Activated CD4-positive, alpha-beta T cell treated with anti-CD3 and anti-CD28 coated beads for 4 hours (primary cell): ENCODE measurements at regions not wholly inside any gene's neighbourhood (a gene's known extent, or its start where the extent isn't known, plus 50 kb on each side); places are given as distances from the start of the nearest gene placed in this dataset.
"Not testable (repeated sequence)": the region's sequence is repeated elsewhere in the genome, so short reads cannot be mapped to it uniquely, and the experiment has no call there.

Source experiments
- DNase-seq, 2 donors: peaks; one replicate each; pipeline ENCODE4 v3.0.0-alpha.2; 2020

DNA sequence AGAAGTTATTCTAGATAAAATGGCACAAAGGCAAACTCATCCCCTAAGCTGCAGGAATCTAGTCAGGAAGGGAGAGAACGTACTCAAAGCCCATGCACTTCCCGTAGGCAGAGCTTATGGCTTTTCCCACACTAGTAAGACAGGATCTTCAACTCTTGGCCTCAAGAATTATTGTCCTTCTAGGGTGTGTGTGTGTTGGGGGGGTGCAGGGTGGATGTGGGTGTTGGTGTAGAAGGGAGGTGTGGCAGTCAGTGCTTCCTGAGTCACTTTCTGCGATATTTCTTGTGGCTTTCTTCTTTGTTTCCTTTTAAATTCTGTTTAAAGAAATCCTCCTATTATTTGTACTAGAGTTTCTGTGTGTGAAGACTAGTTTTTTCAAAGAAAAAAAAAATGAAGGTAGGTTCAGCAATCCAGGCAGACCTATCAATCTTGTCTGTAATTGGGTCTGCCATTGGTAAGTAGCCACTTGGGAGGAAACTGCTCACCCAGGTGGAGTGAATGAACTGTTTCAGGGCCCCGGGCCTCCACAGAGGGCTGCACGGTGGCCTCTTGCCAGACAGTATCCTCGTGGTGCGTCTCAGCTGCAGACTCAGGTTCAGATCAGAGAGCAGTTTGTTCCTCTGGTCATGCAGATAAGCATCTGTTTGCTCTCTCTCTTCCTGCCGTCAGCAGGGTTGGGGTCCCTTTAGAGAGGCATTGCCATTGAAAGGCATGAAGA lies 131.9 kb downstream of the NPR3 start:
- no peak for DNase-seq

DNA sequence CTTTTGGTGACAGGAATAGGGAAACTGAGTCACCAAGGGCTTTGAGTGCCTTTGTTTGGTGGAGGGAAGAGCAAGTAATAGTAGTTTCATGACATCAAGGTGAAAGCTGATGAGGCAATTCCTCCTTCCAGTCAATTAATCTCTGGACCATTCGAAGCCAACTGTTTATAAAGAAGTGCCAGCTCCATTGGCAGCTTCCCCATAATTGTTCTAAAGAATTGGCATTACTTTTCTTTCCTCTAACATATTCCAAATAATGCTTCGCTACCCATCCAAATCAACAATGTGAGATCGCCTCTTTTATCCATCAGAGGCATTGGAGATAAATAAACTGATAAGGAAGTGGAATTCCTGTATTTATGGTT lies 132.4 kb downstream of the NPR3 start:
- no peak for DNase-seq

DNA sequence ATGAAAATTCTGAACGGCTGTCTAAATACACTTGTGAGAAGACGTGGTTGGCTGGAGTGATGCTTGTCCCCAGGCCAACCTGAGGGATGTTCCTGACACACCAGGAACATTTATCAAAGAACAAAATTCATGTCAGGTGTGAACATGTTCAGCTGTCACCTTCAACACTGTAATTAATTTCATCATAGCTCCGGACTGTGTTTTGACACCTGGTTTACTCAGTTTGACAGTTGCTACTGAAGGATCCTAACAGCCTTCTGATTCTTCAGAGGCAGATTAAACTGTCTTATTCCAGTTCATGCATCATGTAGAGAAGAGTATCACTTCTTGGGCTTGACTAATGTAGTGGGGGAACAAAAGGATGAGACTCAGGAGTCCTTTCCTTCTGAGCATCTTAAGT lies 134.1 kb downstream of the NPR3 start:
- no peak for DNase-seq

DNA sequence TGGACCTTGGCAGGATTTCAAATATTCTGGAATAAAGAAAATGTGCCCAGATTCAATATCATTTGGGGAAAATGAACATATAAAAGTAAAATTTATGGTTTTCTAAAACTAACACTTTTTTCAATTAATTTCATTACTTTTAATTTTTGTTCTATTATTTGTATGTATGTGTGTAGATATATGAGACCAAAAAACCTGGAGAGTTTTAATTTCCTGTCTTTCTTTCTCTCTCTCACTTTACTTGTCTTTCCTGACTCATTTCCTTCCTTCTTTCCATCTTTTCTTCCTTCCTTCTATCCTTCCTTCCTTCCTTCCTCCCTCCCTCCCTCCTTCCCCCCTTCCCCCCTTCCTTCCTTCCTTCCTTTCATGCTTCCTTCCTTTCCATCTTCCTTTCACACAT lies 137.0 kb downstream of the NPR3 start:
- DNase-seq = no peak

DNA sequence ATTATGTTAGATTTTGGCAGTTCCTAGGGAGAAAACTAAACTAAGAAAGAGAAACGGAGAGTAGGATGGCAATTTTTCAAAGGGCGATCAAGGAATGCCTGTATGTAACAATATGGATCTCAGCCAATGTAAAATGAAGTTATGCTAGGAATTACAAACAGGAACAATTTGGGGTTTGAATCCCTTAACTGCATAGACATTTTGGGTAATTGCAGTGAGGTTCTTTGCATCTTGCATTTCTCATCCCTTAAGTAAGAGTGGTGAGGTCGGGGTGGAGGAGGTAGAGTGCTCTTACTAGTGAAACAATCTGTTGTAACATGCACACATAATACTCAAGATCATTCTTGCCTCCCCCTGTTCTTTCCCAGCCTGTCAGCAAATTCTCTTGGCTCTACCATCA lies 137.6 kb downstream of the NPR3 start:
- DNase-seq = no peak

DNA sequence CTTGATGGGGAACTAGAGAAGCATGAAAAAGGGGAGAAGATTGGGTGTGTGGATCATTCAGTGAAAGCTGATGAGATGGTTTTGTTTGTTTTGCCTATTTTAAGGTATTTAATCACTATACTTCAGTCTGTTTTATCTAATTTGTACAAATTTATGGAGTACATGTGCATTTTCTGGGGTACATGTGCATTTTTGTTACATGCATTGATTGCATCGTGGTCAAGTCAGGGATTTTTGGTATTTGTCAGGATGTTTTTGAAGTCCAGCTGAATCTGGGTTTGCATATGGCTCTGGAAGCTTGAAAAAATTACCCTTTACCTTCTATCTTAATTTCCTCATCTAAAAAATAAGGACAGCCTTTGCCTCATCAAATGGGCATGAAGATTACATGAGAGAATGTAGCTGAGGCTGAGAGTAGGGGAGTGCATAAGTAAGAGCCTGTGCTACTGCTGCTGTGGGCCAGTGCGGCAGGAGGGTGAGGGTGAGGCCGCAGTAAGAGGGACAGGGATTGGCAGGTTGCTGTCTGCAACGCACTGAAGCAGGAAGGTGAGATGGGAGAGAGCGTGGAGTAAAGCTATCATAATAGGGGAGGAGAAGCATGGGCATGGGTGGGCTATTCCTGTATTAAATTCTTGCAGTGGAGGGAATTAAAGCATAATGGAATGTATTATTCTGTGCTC lies 139.8 kb downstream of the NPR3 start:
- no peak for DNase-seq

DNA sequence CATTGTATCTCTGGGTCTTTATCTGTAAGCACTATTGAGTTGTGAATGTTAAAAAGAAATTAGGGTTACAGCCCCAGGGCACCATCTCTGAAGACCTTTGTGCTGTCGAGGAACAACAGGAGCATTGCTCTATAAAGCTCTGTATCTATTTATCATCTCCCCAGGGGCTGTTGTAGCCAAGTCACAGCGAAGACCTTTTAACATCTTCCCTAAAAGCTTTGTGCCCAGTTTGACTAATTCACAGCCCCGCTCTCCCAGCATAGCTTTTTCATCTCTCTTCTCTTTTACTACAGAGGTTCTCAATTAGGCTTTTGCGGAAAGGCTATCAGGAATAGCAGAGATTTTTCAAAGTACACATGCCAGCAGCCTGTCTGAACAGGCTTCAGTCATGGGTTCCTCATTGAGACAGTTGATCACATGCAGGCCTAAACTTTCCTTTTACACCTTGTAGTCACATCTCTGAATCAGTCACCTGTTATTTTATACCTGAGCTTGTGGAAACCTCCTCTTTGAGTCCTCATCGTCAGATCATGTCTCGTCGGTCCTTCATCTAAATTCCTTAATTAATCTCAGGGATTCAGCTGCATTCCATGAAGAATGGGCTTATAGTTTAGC lies 140.5 kb downstream of the NPR3 start:
- DNase-seq = no peak

DNA sequence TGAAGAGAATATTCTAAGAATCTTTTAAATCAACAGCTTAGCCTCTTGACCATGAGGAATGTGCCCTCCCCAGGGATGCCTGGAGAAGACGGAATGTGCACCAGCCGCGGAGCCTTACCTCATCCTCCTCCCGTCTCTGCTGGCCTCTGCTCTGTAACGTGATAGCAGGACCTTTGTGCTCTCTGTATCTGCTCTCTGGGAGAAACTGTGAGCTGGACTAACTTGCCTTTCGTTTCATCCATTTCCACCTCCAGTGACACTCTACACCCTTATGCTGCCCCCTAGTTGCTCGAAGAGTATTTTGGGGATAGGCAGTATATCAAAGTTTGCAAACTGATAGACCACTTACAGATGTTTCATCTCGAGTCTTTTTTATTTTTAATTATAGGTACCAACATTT lies 141.4 kb downstream of the NPR3 start:
- no peak for DNase-seq

DNA sequence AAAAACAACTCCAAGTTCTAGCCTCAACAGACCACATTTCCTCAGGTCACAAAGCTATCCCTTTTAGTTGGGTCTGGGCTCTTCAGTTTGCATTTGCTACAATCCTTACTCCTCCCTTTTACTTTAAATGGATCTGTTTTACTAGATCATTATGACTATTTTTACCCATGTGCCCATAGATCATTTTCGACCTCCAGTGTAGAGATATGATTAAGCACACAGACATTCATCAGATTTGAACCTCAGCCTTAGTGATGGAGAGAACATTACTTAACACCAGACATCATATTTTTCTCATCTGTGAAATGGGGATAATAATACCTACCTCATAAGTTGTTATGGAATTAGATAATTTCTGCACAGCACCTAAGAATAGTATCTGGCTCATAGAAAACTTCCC lies 141.9 kb downstream of the NPR3 start:
- no peak for DNase-seq

DNA sequence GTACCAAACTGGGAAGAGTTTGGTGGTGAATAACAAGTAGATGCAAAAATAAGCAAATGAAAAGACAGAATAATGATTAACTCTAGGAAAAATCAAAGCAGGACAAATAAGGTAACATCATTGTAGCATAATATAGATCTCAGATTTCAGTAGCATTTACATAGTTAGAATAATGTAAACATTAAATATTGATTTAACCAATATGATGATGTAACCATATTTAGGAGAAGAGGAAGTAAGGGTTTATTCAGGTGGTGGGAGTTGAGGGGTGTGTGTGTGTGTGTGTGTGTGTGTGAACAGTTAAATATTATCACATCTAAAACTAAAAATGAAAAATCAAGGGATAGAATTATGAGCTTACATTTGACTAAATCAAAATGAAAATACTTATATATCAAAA lies 143.4 kb downstream of the NPR3 start:
- DNase-seq = no peak

DNA sequence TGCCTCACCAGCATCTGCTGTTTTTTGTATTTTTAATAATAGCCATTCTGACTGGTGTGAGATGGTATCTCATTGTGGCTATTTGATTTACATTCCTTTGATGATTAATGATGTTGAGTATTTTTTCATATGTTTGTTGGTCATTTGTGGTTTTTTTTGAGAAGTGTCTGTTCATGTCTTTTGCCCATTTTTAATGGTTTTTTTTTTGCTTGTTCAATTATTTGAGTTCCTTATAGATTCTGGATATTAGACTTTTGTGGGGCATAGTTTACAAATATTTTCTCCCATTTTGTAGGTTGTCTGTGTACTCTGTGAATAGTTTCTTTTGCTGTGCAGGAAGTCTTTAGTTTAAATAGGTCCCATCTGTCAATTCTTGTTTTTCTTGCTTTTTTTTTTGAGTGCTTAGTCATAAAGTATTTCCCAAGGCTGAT lies 148.1 kb downstream of the NPR3 start:
- no peak for DNase-seq

DNA sequence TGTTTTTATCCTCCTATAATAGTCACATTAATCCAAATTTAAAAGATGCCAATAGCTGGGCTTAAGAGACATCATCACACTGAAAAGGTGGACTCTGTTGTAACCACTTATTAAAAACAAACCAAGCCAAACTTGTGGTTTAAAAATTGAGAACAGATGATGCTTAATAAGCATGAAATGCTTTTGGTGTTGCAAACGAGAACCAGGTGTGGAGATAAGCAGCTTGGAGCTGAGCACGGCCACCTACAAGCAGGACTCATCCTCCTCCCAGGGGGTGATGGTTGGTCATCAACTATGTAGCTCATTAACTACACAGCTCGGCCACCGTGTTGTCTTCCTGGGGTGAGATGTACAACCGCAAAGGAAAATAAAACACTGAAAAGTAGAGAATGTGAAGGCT lies 154.4 kb downstream of the NPR3 start:
- no peak for DNase-seq

DNA sequence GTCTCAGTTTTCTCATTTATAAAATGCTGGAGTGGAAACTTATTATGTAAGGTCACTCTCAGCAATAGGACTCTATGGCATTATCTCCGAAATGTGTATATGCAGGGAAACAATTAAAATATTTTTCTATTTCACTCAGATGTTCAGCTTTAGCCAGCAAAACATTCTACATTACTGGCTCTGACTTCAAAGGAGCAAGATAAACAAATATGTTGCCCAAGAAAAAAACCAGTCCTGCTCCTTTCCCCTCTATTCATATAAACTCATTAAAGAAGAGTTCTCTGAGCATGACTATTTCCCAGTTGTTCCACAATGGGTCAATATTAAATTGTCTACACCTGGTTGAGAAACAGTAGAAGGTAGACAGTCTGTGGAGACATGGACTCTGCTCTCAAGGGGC lies 155.0 kb downstream of the NPR3 start:
- no peak for DNase-seq

DNA sequence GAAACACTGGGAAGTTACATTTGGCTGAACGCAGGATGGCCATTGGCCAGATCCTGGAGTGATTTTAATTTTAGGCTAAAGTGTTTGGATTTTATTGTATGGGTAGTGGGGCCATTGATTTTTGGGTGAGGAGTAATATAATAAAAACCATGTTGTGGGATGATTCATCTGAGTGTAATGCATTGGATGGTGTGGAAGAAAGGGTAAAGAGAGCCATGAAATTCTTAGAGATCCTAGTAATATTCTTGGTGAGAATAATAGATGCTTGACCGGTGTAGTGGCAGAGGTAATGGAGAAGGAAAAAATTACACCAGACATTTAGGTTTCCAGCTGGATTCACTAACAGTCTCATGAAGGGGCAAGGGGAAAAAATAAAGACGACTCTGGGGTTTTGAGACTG lies 158.1 kb downstream of the NPR3 start:
- no peak for DNase-seq

DNA sequence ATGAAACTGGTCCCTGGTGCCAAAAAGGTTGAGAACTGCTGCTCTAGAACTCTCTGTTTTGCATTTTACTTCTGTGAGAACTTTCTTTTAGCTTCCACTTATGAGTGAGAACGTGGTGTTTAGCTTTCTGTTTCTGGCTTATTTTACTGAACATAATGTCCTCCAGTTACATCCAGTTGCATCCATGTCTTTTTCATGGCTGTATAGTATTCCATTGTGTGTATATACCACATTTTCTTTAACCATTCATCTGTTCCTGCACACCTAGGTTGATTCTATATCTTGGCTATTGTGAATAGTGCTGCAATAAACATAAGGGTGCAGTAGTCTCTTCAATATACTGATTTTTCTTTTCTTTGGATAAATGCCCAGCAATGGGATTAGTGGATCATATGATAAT lies 165.7 kb downstream of the NPR3 start:
- no peak for DNase-seq

DNA sequence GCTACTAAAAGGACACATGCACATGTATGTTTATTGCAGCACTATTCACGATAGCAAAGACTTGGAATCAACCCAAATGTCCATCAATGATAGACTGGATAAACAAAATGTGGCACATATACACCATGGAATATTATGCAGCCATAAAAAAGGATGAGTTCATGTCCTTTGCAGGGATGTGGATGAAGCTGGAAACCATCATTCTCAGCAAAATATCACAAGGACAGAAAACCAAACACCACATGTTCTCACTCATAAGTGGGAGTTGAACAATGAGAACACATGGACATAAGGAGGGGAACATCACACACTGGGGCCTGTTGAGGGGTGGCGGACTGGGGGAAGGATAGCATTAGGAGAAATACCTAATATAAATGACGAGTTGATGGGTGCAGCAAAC lies 168.2 kb downstream of the NPR3 start:
- not testable (repeated sequence) for DNase-seq

DNA sequence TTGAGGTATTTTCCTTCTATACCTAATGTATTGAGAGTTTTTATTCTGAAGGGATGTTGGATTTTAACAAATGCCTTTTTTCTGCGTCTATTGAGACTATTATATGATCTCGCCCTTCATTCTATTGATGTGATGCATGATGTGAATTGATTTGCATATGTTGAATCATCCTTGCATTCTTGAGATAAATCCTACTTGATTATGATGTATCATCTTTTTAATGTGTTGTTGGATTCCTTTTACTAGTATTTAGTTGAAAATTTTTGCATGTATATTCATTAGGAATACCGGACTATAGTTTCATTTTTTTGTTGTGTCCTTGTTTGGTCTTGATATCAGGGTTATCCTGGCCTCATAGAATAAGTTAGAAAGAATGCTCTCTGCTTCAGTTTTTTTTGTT lies 169.7 kb downstream of the NPR3 start:
- no peak for DNase-seq

DNA sequence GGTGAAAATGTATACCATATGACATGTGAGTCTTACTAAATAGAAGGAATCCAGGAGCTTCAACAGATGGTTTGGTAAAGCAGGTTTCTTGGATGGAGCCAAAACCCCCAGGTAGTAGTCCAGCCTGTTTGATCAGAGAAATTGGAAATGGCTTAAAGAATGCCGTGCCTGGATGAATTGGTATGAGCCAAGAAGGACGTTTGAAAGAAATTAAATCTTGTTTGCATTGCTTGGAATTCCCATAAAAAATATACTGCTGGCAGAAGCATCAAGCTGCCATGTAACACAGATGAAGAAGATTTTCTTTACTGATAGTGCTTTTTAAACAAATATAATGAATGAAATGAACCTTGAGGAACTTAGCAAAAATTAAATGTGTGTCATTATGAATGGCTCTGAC lies 176.3 kb downstream of the NPR3 start:
- no peak for DNase-seq

DNA sequence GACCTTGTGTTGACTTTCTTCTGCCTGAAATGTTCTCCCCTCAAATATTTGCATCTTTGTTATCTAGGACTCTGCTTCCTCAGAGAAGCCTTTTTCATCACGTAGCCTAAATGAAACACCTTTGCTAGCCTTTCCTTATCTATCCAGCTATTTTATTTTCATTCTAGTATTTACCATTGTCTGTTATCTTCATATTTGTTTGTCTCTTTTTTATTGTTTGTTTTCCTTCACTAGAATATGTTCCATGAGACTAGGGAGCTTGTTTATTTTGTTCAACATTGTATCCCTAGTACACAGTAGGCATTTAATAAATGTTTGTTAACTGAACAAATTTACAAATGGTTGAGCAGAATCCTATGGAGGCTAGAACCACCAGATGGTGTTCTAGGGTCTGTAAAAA lies 178.0 kb downstream of the NPR3 start:
- no peak for DNase-seq

DNA sequence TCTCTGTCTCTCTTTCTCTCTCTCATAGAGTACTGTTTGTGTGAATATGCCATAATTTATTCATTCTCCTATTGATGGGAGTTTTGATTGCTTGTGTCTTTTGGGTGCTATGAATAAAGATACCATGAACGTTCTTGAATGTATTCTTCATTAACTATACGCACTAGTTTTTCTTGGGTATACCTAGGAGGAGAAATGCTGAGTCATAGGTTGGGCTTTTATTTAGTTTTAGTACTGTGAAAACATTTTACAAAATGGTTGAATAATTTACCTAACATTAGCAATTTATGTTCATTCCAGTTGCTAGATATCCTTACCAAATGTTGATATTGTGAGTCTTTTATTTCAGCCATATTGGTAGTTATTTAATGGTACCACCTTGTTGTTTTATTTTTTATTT lies 192.5 kb downstream of the NPR3 start:
- no peak for DNase-seq

DNA sequence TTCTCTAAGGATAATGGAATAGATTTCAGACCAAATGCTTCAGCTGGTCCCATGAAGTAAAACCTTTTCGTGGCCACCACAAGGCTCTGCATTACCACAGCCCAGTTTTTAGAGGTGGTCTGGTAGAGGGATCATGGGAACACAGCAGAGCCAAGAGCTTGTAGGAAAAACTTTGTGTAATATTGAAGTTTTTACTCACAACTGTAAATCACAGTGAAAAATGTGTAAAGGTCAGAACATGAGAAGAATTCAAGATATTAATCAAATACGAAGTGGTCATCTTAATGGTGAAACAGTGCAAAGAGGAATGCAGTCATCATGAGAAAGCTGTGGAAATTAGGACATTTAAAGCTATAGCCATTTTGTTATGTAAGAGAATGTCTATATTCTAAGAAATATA lies 197.5 kb downstream of the NPR3 start:
- no peak for DNase-seq

DNA sequence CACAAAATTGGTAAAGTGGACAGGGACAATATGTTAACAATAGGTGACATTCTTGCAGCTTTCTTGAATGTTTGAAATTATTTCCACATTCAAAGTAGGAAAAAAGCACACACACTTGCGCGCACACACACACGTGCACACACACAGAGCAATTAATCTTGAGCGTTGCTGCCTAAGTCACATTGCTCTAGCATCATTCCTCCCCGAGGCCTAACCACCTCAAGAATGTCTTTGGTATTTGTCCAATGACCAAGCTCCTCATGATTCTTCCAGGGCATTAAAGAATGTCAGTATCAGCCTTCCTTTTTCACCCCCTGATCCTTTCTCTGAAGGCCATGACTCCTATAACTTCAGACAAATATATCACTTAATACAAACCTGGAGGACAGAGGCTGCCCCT lies 198.1 kb downstream of the NPR3 start:
- DNase-seq = no peak

DNA sequence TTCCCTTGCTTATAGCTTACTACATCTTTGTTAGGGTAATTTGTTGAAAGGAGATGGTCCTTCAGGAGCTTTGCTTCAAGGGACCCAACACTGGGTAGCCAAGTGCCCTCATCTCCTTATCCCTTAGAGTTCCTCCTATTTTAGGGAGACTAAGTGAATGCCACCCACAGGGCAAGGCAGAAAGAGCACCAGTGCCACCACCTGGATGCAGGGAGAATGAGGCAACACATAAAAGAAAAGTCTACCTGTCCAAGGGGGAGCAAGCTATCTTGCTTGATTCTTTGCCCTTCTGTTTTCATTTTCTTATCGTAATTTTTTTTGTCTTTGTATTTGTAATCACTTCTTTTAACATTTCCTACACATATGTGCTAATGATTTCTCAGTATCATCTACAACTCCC lies 205.5 kb downstream of the NPR3 start:
- no peak for DNase-seq

DNA sequence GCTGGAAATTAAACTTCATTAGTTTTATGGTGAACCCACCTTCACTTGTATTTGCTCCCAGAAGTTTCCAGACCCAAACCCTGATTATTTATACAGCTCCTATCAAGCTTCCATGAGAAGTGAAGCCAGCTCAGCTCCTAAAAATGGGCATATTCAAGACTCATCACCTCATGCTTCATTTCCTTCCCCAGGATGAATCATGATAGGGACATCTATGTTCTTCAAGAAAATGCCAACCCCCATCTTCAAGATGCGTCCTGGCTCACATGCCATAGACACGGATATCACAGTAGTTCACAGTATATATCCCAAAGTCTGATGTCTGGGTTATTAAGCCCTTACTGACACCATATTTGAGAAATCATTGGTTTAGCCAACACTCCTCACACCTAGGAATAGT lies 217.6 kb downstream of the NPR3 start:
- DNase-seq = no peak

DNA sequence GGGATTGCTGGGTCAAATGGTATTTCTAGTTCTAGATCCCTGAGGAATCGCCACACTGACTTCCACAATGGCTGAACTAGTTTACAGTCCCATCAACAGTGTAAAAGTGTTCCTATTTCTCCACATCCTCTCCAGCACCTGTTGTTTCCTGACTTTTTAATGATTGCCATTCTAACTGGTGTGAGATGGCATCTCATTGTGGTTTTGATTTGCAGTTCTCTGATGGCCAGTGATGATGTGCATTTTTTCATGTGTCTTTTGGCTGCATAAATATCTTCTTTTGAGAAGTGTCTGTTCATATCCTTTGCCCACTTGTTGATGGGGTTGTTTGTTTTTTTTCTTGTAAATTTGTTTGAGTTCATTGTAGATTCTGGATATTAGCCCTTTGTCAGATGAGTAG lies 220.3 kb downstream of the NPR3 start:
- not testable (repeated sequence) for DNase-seq
